ENCODE measurements at regions not wholly inside any gene's neighbourhood (a gene's known extent, or its start where the extent isn't known, plus 50 kb on each side); places are given as distances from the start of the nearest gene placed in this dataset.

- no peak for TF ChIP-seq CTCF (IDR thresholded peaks at IDR 0.05; ENCODE audit: low read depth, low read length, missing control alignments)
- no peak overlapping the region for H3K4me3 ChIP-seq (replicated peaks; ENCODE audit: low read depth, low read length)
- no peak for DNase-seq (ENCODE audit: extremely low read depth, low read depth)
These were observed 1709.2 kb downstream of the EFNA5 start for GRCh38 chr5:105961572-105961971.

GRCh38 chr5:105956456-105957196 is 1714.1 kb downstream of the EFNA5 start:
- DNase-seq (ENCODE audit: extremely low read depth, low read depth): no peak
- TF ChIP-seq CTCF (IDR thresholded peaks at IDR 0.05; ENCODE audit: low read depth, low read length, missing control alignments): no peak
- no peak overlapping the region for H3K4me3 ChIP-seq (replicated peaks; ENCODE audit: low read depth, low read length)

- H3K4me3 ChIP-seq (replicated peaks; ENCODE audit: low read depth, low read length): no peak overlapping the region
- no peak for DNase-seq (ENCODE audit: extremely low read depth, low read depth)
- no peak for TF ChIP-seq CTCF (IDR thresholded peaks at IDR 0.05; ENCODE audit: low read depth, low read length, missing control alignments)
These were observed 1716.4 kb downstream of the EFNA5 start for GRCh38 chr5:105954341-105954740.

- DNase-seq (ENCODE audit: extremely low read depth, low read depth): no peak
- no peak overlapping the region for H3K4me3 ChIP-seq (replicated peaks; ENCODE audit: low read depth, low read length)
- TF ChIP-seq CTCF (IDR thresholded peaks at IDR 0.05; ENCODE audit: low read depth, low read length, missing control alignments): no peak
These were observed 1717.1 kb downstream of the EFNA5 start for GRCh38 chr5:105953616-105954015.

GRCh38 chr5:105952875-105953274 is 1717.9 kb downstream of the EFNA5 start:
- no peak for TF ChIP-seq CTCF (IDR thresholded peaks at IDR 0.05; ENCODE audit: low read depth, low read length, missing control alignments)
- DNase-seq (ENCODE audit: extremely low read depth, low read depth): no peak
- H3K4me3 ChIP-seq (replicated peaks; ENCODE audit: low read depth, low read length): no peak overlapping the region

- H3K4me3 ChIP-seq (replicated peaks; ENCODE audit: low read depth, low read length): no peak overlapping the region
- peak; percentile 3 for DNase-seq (ENCODE audit: extremely low read depth, low read depth)
- TF ChIP-seq CTCF (IDR thresholded peaks at IDR 0.05; ENCODE audit: low read depth, low read length, missing control alignments): no peak
These were observed 1723.3 kb downstream of the EFNA5 start for GRCh38 chr5:105947461-105947860.

Measured in HFF-Myc (cell line).